ENCODE measurements at regions not wholly inside any gene's neighbourhood (a gene's known extent, or its start where the extent isn't known, plus 50 kb on each side); places are given as distances from the start of the nearest gene placed in this dataset.

DNA sequence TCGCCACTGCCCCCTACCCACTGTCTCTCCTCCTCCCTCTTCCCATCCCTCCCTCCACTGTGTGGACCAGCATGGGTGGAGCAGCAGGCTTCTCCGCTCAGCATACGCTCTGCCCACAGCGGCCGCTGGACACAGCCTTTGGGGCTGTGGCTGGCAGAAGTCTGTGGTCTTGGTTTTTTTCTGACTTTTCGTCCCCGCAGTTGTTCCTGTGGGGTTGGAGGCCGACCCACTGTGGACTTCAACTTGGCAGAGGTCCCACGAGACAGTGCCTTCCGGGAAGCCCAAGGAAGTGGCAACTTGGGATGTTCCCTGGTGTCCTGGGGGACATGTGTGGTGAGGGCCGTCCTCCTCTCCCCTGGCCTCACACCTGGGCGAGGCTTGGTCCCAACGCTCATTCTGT, 162.5 kb upstream of the C1orf174 start:
- TF ChIP-seq, protein P1, sequence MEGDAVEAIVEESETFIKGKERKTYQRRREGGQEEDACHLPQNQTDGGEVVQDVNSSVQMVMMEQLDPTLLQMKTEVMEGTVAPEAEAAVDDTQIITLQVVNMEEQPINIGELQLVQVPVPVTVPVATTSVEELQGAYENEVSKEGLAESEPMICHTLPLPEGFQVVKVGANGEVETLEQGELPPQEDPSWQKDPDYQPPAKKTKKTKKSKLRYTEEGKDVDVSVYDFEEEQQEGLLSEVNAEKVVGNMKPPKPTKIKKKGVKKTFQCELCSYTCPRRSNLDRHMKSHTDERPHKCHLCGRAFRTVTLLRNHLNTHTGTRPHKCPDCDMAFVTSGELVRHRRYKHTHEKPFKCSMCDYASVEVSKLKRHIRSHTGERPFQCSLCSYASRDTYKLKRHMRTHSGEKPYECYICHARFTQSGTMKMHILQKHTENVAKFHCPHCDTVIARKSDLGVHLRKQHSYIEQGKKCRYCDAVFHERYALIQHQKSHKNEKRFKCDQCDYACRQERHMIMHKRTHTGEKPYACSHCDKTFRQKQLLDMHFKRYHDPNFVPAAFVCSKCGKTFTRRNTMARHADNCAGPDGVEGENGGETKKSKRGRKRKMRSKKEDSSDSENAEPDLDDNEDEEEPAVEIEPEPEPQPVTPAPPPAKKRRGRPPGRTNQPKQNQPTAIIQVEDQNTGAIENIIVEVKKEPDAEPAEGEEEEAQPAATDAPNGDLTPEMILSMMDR (IDR thresholded peaks at IDR 0.05; ENCODE audit: low read depth, low read length), result no peak
- TF ChIP-seq EZH2phosphoT487 (IDR thresholded peaks at IDR 0.05; ENCODE audit: low read depth), result no peak
